DOHH2 (cell line): ENCODE measurements at regions not wholly inside any gene's neighbourhood (a gene's known extent, or its start where the extent isn't known, plus 50 kb on each side); places are given as distances from the start of the nearest gene placed in this dataset.

Source experiments
- H3F3A ChIP-seq: fragments of 200-600 bp; sonication (generic), shearing (Covaris generic); 2 replicates; pipeline ENCODE4 v1.6.0; 2016; ENCODE audit warnings: antibody characterized with exemption, mild to moderate bottlenecking; ENCODE audit not compliant: control insufficient read depth, insufficient read depth
- H3K27ac ChIP-seq: fragments of 200-600 bp; sonication (generic); 2 replicates; pipeline ENCODE4 v1.5.1; 2014; ENCODE audit warnings: low read depth, mild to moderate bottlenecking, low read length, moderate library complexity
- H3K27me3 ChIP-seq: fragments of 200-600 bp; sonication (generic); 2 replicates; pipeline ENCODE4 v1.6.1; 2014; ENCODE audit warnings: mild to moderate bottlenecking, low read length, mixed read lengths; ENCODE audit not compliant: control insufficient read depth
- H3K36me3 ChIP-seq: fragments of 200-600 bp; sonication (generic); 2 replicates; pipeline ENCODE4 v1.6.1; 2014; ENCODE audit warnings: mild to moderate bottlenecking, low read length, moderate library complexity, mixed read lengths; ENCODE audit not compliant: control insufficient read depth
- H3K4me1 ChIP-seq: fragments of 200-600 bp; sonication (generic); 2 replicates; pipeline ENCODE4 v1.6.1; 2014; ENCODE audit warnings: mild to moderate bottlenecking, low read length, mixed read lengths; ENCODE audit not compliant: control insufficient read depth
- H3K4me2 ChIP-seq: fragments of 200-600 bp; sonication (generic); 2 replicates; pipeline ENCODE4 v1.6.0; 2014; ENCODE audit warnings: mild to moderate bottlenecking, low read length, moderate library complexity
- H3K4me3 ChIP-seq: fragments of 200-600 bp; sonication (generic); 2 replicates; pipeline ENCODE4 v1.5.1; 2014; ENCODE audit warnings: mild to moderate bottlenecking, low read length, mixed read lengths
- H3K79me2 ChIP-seq: fragments of 200-600 bp; sonication (generic); 2 replicates; pipeline ENCODE4 v1.6.1; 2014; ENCODE audit warnings: mild to moderate bottlenecking, low read length, mixed read lengths; ENCODE audit not compliant: control insufficient read depth
- H3K9me2 ChIP-seq: fragments of 200-600 bp; sonication (generic); replicated peaks from 2 replicates; pipeline ENCODE4 v1.6.1; 2014; ENCODE audit warnings: mild to moderate bottlenecking, low read length, mixed read lengths; ENCODE audit not compliant: control insufficient read depth
- H3K9me3 ChIP-seq: fragments of 200-600 bp; sonication (generic); 2 replicates; pipeline ENCODE4 v1.6.1; 2014; ENCODE audit warnings: antibody characterized with exemption, low read length, mixed read lengths; ENCODE audit not compliant: control insufficient read depth, insufficient read depth
- H4K20me1 ChIP-seq: fragments of 200-600 bp; sonication (generic); 2 replicates; pipeline ENCODE4 v1.6.0; 2014; ENCODE audit warnings: low read depth, mild to moderate bottlenecking, antibody characterized with exemption, low read length, moderate library complexity; ENCODE audit not compliant: control insufficient read depth, insufficient read depth
- CTCF ChIP-seq: fragments of 200-600 bp; sonication (generic); IDR thresholded peaks from one replicate; pipeline ENCODE4 v1.5.1; 2014; ENCODE audit warnings: antibody characterized with exemption, mild to moderate bottlenecking, low read depth, low read length; ENCODE audit not compliant: poor library complexity, severe bottlenecking
- EZH2phosphoT487 ChIP-seq: fragments of 200-600 bp; sonication (generic); IDR thresholded peaks from 2 replicates; pipeline ENCODE4 v1.6.1; 2017; ENCODE audit warnings: borderline replicate concordance, mild to moderate bottlenecking, antibody characterized with exemption, low read length, moderate library complexity, mixed read lengths

- no peaks in the 10 kb centered on the region for H3F3A ChIP-seq
- no peak for TF ChIP-seq EZH2phosphoT487
- no peak for TF ChIP-seq CTCF
- no peaks in the 10 kb centered on the region for H3K79me2 ChIP-seq
Measured at GRCh38 chr13:72104656-72105180, 237.7 kb upstream of the DACH1 start.

DNA sequence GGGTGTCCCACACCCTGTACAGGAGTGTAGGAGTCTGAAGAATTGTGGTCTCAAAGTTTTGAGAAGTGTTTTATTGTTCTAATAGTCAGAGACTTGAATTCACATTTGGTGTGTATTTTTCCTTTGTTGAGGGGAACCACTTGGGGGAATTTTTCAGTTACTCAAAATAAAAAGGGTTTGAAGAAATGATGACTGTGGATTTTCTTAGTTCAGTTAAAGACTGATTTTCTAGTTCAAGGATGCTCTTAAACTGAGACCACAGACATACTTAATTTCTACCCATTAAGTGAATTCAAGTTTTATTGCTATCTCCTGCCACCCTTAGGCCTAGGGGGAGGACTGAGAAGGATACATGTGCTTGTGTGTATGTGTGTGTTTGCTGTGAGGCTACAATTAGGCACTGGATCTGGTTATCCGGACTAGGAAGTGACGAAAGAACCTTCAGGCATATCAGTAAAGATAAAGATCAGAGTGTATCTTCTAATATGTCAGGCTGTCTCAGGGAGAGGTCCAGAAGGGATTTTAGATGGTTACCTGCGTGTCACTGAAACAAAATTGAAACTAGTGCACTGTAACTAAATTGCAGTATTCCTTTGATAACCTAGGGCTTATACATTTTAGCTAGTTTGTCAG lies 234.9 kb upstream of the DACH1 start:
- H3K27me3 ChIP-seq, result no peaks in the 10 kb centered on the region
- no peaks in the 10 kb centered on the region for H3K9me3 ChIP-seq
- H3K27ac ChIP-seq, result no peak overlapping the region
- no peaks in the 10 kb centered on the region for H3F3A ChIP-seq
- H3K4me2 ChIP-seq, result no peak overlapping the region
- H4K20me1 ChIP-seq, result no peaks in the 10 kb centered on the region
- TF ChIP-seq EZH2phosphoT487 (no peak), CTCF (no peak)
- no peaks in the 10 kb centered on the region for H3K4me1 ChIP-seq
- H3K9me2 ChIP-seq, result no peaks in the 10 kb centered on the region
- no peaks in the 10 kb centered on the region for H3K36me3 ChIP-seq
- H3K79me2 ChIP-seq, result no peaks in the 10 kb centered on the region
- H3K4me3 ChIP-seq, result no peak overlapping the region

More at GRCh38 chr13:72104656-72105180, 237.7 kb upstream of the DACH1 start:
- H4K20me1 ChIP-seq, result no peaks in the 10 kb centered on the region
- no peaks in the 10 kb centered on the region for H3K4me1 ChIP-seq
- H3K4me3 ChIP-seq, result no peak overlapping the region
- no peaks in the 10 kb centered on the region for H3K9me3 ChIP-seq
- no peak overlapping the region for H3K4me2 ChIP-seq
- H3K9me2 ChIP-seq, result no peaks in the 10 kb centered on the region
- H3K27me3 ChIP-seq, result no peaks in the 10 kb centered on the region
- H3K27ac ChIP-seq, result no peak overlapping the region
- no peaks in the 10 kb centered on the region for H3K36me3 ChIP-seq

DNA sequence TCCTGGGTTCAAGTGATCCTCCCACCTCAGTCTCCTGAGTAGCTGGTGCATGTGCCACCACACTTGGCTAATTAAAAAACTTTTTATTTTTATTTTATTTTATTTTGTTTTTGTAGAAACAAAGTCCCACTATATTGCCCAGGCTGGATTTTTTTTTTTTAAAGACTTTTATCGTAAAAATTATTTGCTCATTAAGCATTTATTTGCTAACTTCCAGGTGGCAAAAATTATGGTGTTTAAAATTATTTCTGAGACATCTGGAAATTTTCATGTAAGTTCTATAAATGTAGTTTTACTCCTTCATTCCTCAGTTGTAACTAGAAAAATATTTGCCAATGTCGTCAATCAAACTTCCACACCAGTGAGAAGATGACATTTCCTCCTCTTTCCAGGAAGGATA lies 233.3 kb upstream of the DACH1 start:
- no peaks in the 10 kb centered on the region for H3K9me2 ChIP-seq
- no peak overlapping the region for H3K27ac ChIP-seq
- no peaks in the 10 kb centered on the region for H3K27me3 ChIP-seq
- H3K79me2 ChIP-seq, result no peaks in the 10 kb centered on the region
- no peaks in the 10 kb centered on the region for H3K36me3 ChIP-seq
- H3K4me2 ChIP-seq, result no peak overlapping the region
- no peaks in the 10 kb centered on the region for H3F3A ChIP-seq
- no peaks in the 10 kb centered on the region for H3K4me1 ChIP-seq
- no peaks in the 10 kb centered on the region for H3K9me3 ChIP-seq
- no peak for TF ChIP-seq CTCF
- no peak for TF ChIP-seq EZH2phosphoT487
- no peaks in the 10 kb centered on the region for H4K20me1 ChIP-seq
- H3K4me3 ChIP-seq, result no peak overlapping the region
